Astrocyte (in vitro differentiated cells and primary cell): ENCODE measurements at regions not wholly inside any gene's neighbourhood (a gene's known extent, or its start where the extent isn't known, plus 50 kb on each side); places are given as distances from the start of the nearest gene placed in this dataset.
"Not testable (repeated sequence)": the region's sequence is repeated elsewhere in the genome, so short reads cannot be mapped to it uniquely, and the experiment has no call there.

Source experiments
- DNase-seq: peaks from one replicate; pipeline ENCODE4 v3.0.0-alpha.2; 2010; ENCODE audit warnings: low read depth
- FAIRE-seq: peaks from 2 replicates; lab custom pipeline; 2011; peaks lifted over from hg19 to GRCh38; lab: Jason Lieb, UNC
- H2AFZ ChIP-seq: 2 replicates; pipeline ENCODE4 v1.6.0; 2012; ENCODE audit warnings: low read depth, low read length, inconsistent platforms
- H3K27ac ChIP-seq: 2 replicates; pipeline ENCODE4 v1.5.1; 2011; ENCODE audit warnings: low read depth, low read length, inconsistent platforms
- H3K27me3 ChIP-seq: 2 replicates; pipeline ENCODE4 v1.6.0; 2011; ENCODE audit warnings: low read length, inconsistent platforms; ENCODE audit not compliant: insufficient read depth
- H3K36me3 ChIP-seq: 2 replicates; pipeline ENCODE4 v1.5.1; 2011; ENCODE audit warnings: low read length, inconsistent platforms; ENCODE audit not compliant: insufficient read depth
- H3K4me1 ChIP-seq: 2 replicates; pipeline ENCODE4 v1.5.1; 2011; ENCODE audit warnings: low read length, inconsistent platforms; ENCODE audit not compliant: insufficient read depth
- H3K4me2 ChIP-seq: 2 replicates; pipeline ENCODE4 v1.6.0; 2012; ENCODE audit warnings: low read length, inconsistent platforms
- H3K4me3 ChIP-seq: 2 replicates; pipeline ENCODE4 v1.5.1; 2011; ENCODE audit warnings: low read depth, mild to moderate bottlenecking, low read length, inconsistent platforms; ENCODE audit not compliant: insufficient read depth
- H3K79me2 ChIP-seq: 2 replicates; pipeline ENCODE4 v1.6.0; 2012; ENCODE audit warnings: mild to moderate bottlenecking, low read length, inconsistent platforms; ENCODE audit not compliant: insufficient read depth
- H3K9ac ChIP-seq: 2 replicates; pipeline ENCODE4 v1.6.0; 2012; ENCODE audit warnings: mild to moderate bottlenecking, low read length, inconsistent platforms
- H3K9me3 ChIP-seq: 2 replicates; pipeline ENCODE4 v1.5.1; 2012; ENCODE audit warnings: low read depth, mild to moderate bottlenecking, low read length, inconsistent platforms; ENCODE audit not compliant: insufficient read depth
- H4K20me1 ChIP-seq: 2 replicates; pipeline ENCODE4 v1.6.0; 2012; ENCODE audit warnings: low read length, inconsistent platforms; ENCODE audit not compliant: insufficient read depth
- H3K27ac Mint-ChIP-seq: one replicate; pipeline ENCODE4 v1.8.0; 2021; ENCODE audit warnings: mild to moderate bottlenecking, mixed read lengths; ENCODE audit not compliant: unreplicated experiment
- H3K27me3 Mint-ChIP-seq: one replicate; pipeline ENCODE4 v1.8.0; 2021; ENCODE audit warnings: low read depth, mixed read lengths; ENCODE audit not compliant: unreplicated experiment
- H3K36me3 Mint-ChIP-seq: one replicate; pipeline ENCODE4 v1.8.0; 2021; ENCODE audit warnings: low read depth, mixed read lengths; ENCODE audit not compliant: unreplicated experiment
- H3K4me1 Mint-ChIP-seq: one replicate; pipeline ENCODE4 v1.8.0; 2021; ENCODE audit warnings: low read depth, mixed read lengths; ENCODE audit not compliant: unreplicated experiment
- H3K4me3 Mint-ChIP-seq: one replicate; pipeline ENCODE4 v1.8.0; 2021; ENCODE audit warnings: mild to moderate bottlenecking, moderate library complexity, mixed read lengths; ENCODE audit not compliant: unreplicated experiment
- H3K9me3 Mint-ChIP-seq: one replicate; pipeline ENCODE4 v1.8.0; 2021; ENCODE audit warnings: mild to moderate bottlenecking, mixed read lengths; ENCODE audit not compliant: unreplicated experiment
- CTCF ChIP-seq: IDR thresholded peaks from 2 replicates; pipeline ENCODE4 v1.5.1; 2011; ENCODE audit warnings: low read depth, mild to moderate bottlenecking, inconsistent platforms, low read length, moderate library complexity; ENCODE audit not compliant: insufficient read depth
- EZH2 ChIP-seq: IDR thresholded peaks from 2 replicates; pipeline ENCODE4 v1.6.1; 2012; ENCODE audit warnings: mild to moderate bottlenecking, low read length, inconsistent platforms; ENCODE audit not compliant: insufficient read depth

- Mint-ChIP-seq H3K4me1 (no peaks in the 10 kb centered on the region), H3K36me3 (no peaks in the 10 kb centered on the region), H3K27me3 (no peaks in the 10 kb centered on the region), H3K9me3 (no peaks in the 10 kb centered on the region), H3K4me3 (no peak overlapping the region), H3K27ac (no peak overlapping the region)
- Histone ChIP-seq H3K9ac (no peak overlapping the region), H4K20me1 (no peaks in the 10 kb centered on the region), H3K27me3 (no peaks in the 10 kb centered on the region), H3K27ac (no peak overlapping the region), H3K4me2 (no peak overlapping the region), H3K4me1 (no peaks in the 10 kb centered on the region), H3K9me3 (no peaks in the 10 kb centered on the region), H2AFZ (no peak overlapping the region), H3K36me3 (no peaks in the 10 kb centered on the region), H3K79me2 (no peaks in the 10 kb centered on the region), H3K4me3 (no peak overlapping the region)
- FAIRE-seq (no peak), DNase-seq (no peak)
- TF ChIP-seq CTCF (no peak), EZH2 (no peak)
Measured at GRCh38 chr16:63650550-63650949, 1471.3 kb downstream of the CDH11 start.

DNA sequence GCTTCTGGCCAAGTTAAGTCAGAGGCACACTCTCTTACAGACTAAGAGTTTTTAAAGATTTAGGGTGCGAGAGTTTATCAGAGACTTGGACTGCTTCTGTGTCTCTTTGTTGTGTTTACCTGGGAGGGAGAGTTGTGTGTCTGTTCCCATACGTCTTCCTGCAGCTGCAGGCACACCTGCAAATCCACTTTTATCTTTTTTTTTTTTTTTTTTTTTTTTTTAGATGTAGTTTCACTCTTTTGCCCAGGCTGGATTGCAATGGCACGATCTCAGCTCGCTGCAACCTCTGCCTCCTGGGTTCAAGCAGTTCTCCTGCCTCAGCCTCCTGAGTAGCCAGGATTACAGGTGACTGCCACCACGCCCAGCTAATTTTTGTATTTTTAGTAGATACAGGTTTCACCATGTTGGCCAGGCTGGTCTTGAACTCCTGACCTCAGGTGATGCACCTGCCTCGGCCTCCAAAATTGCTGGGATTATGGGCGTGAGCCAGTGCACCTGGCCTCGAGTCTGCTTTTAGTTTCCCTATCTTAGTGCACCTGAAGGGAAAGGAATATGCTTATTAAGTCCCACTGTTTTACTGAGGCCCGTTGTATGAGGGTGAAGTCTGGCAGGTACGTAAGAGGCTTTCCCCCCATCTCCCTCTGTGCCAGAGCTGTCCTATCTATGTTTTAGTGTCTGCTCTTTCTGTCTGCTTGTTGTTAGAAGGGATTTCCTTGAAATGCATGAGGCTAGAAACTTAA is 1488.0 kb downstream of the CDH11 start:
- FAIRE-seq, result not testable (repeated sequence)

GRCh38 chr16:63629272-63629671 is 1492.6 kb downstream of the CDH11 start:
- FAIRE-seq, result no peak
- Histone ChIP-seq H3K4me2 (no peak overlapping the region), H3K4me1 (no peaks in the 10 kb centered on the region), H3K79me2 (no peaks in the 10 kb centered on the region), H3K9ac (no peak overlapping the region), H3K4me3 (no peak overlapping the region), H3K9me3 (peaks cover 2% of the 10 kb centered on the region), H3K27me3 (no peaks in the 10 kb centered on the region), H3K36me3 (no peaks in the 10 kb centered on the region), H3K27ac (no peak overlapping the region), H4K20me1 (no peaks in the 10 kb centered on the region), H2AFZ (no peak overlapping the region)
- no peaks in the 10 kb centered on the region for H3K4me1 Mint-ChIP-seq
- H3K27ac Mint-ChIP-seq, result no peak overlapping the region
- TF ChIP-seq CTCF (no peak), EZH2 (no peak)
- no peak for DNase-seq
- no peaks in the 10 kb centered on the region for H3K36me3 Mint-ChIP-seq
- H3K4me3 Mint-ChIP-seq, result no peak overlapping the region
- H3K9me3 Mint-ChIP-seq, result no peaks in the 10 kb centered on the region
- H3K27me3 Mint-ChIP-seq, result no peaks in the 10 kb centered on the region

More for the DNA sequence above, 1488.0 kb downstream of the CDH11 start:
- not testable (repeated sequence) for H3K27me3 Mint-ChIP-seq, H3K9me3 ChIP-seq, H3K27ac ChIP-seq, H3K4me3 ChIP-seq, H3K27ac Mint-ChIP-seq, H3K27me3 ChIP-seq, H3K4me3 Mint-ChIP-seq, H3K79me2 ChIP-seq, H3K9ac ChIP-seq, H3K4me1 ChIP-seq, H3K4me2 ChIP-seq, H3K36me3 ChIP-seq, H3K9me3 Mint-ChIP-seq, DNase-seq, H4K20me1 ChIP-seq, H2AFZ ChIP-seq, H3K36me3 Mint-ChIP-seq, H3K4me1 Mint-ChIP-seq
